ENCODE measurements at regions not wholly inside any gene's neighbourhood (a gene's known extent, or its start where the extent isn't known, plus 50 kb on each side); places are given as distances from the start of the nearest gene placed in this dataset.

DNA sequence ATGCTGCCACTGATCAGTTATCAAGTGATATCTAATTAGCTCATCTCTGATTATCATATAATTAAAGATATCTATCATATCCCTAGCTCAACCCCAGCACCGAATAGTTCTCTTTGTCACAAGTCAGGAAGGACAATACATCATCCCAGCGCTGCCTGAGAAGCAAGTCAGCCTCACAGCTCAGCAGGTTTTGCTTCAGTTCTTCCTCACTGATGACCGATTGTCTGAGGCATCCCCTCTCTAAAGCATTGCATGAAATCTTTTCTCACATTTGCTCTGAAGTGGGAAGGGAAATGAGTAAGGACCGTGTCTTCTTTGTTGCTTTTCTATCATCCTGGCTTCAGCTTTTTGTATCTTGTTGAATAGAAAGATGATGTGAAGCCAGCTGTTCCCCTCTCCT is 247.9 kb downstream of the CMPK2 start:
- no peak for TF ChIP-seq RARB (CRISPR knock-in tag; IDR thresholded peaks at IDR 0.05)
- no peak for TF ChIP-seq GLIS3 (CRISPR knock-in tag; IDR thresholded peaks at IDR 0.05)
- no peak for TF ChIP-seq ESRRG (CRISPR knock-in tag; IDR thresholded peaks at IDR 0.05)
- no peak for TF ChIP-seq ZNF565 (CRISPR knock-in tag; conservative IDR thresholded peaks at IDR 0.05; ENCODE audit: low read depth)
- TF ChIP-seq, protein P1, sequence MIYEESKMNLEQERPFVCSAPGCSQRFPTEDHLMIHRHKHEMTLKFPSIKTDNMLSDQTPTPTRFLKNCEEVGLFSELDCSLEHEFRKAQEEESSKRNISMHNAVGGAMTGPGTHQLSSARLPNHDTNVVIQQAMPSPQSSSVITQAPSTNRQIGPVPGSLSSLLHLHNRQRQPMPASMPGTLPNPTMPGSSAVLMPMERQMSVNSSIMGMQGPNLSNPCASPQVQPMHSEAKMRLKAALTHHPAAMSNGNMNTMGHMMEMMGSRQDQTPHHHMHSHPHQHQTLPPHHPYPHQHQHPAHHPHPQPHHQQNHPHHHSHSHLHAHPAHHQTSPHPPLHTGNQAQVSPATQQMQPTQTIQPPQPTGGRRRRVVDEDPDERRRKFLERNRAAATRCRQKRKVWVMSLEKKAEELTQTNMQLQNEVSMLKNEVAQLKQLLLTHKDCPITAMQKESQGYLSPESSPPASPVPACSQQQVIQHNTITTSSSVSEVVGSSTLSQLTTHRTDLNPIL (CRISPR knock-in tag; IDR thresholded peaks at IDR 0.05; ENCODE audit: low read depth), result no peak
- no peak for ATAC-seq

DNA sequence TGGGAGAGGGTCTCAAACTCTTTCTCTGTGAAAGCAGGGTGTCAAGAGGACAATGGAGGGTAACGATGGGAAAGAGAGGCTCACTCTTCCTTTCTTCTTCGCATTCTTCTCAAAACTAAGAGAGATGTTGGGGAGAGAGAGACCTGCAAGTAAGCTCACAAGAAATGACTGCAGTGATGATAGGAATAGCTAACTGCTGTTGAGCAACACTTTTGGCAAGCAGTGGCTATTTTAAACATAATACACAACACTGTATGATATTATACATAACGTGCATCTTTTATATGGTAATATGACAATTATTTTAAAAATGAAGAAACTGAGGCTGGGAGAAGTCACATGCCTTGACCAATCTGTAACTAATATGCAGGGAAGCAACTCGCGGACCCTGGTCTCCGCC is 247.5 kb downstream of the CMPK2 start:
- ATAC-seq, result no peak
- TF ChIP-seq ISL1 (CRISPR knock-in tag; IDR thresholded peaks at IDR 0.05), result no peak
- TF ChIP-seq OSR1 (CRISPR knock-in tag; IDR thresholded peaks at IDR 0.05), result no peak
- no peak for TF ChIP-seq ZNF565 (CRISPR knock-in tag; conservative IDR thresholded peaks at IDR 0.05; ENCODE audit: low read depth)
- no peak for TF ChIP-seq GLIS3 (CRISPR knock-in tag; IDR thresholded peaks at IDR 0.05)
- TF ChIP-seq TOX (CRISPR knock-in tag; IDR thresholded peaks at IDR 0.05; ENCODE audit: borderline replicate concordance), result no peak
- TF ChIP-seq, protein P2, sequence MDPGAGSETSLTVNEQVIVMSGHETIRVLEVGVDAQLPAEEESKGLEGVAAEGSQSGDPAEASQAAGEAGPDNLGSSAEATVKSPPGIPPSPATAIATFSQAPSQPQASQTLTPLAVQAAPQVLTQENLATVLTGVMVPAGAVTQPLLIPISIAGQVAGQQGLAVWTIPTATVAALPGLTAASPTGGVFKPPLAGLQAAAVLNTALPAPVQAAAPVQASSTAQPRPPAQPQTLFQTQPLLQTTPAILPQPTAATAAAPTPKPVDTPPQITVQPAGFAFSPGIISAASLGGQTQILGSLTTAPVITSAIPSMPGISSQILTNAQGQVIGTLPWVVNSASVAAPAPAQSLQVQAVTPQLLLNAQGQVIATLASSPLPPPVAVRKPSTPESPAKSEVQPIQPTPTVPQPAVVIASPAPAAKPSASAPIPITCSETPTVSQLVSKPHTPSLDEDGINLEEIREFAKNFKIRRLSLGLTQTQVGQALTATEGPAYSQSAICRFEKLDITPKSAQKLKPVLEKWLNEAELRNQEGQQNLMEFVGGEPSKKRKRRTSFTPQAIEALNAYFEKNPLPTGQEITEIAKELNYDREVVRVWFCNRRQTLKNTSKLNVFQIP (CRISPR knock-in tag; IDR thresholded peaks at IDR 0.05; ENCODE audit: borderline replicate concordance, low read depth), result no peak
- no peak for TF ChIP-seq BACH2 (CRISPR knock-in tag; IDR thresholded peaks at IDR 0.05; ENCODE audit: borderline replicate concordance)
- TF ChIP-seq PPARA (CRISPR knock-in tag; IDR thresholded peaks at IDR 0.05; ENCODE audit: borderline replicate concordance), result no peak
- TF ChIP-seq RARB (CRISPR knock-in tag; IDR thresholded peaks at IDR 0.05), result no peak
- TF ChIP-seq SNAI2 (CRISPR knock-in tag; IDR thresholded peaks at IDR 0.05), result no peak
- TF ChIP-seq ZFP30 (CRISPR knock-in tag; IDR thresholded peaks at IDR 0.05), result no peak

DNA sequence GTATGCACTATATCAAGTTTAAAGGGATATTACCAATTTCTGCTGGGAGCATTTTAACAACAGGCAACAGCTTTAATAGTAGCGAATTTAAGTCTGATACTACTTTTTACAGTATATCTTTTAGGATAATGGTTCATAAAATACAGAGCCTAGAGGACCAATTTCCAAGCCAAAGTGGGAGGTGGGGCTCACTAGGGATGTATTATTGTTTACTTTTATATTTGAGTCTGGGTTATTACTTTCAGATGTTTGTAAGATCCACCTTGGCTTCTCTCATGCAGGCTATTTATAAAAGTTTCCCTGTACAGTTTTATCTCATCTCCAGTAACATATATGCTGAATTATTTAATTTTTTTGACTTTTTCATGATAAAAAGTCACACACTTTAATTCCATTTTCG is 242.0 kb downstream of the CMPK2 start:
- no peak for ATAC-seq
- TF ChIP-seq, protein P1 (CRISPR knock-in tag; IDR thresholded peaks at IDR 0.05; ENCODE audit: low read depth), result no peak
- TF ChIP-seq PPARA (CRISPR knock-in tag; IDR thresholded peaks at IDR 0.05; ENCODE audit: borderline replicate concordance) (no peak), ARNTL (CRISPR knock-in tag; IDR thresholded peaks at IDR 0.05; ENCODE audit: borderline replicate concordance, low read depth) (no peak), BACH2 (CRISPR knock-in tag; IDR thresholded peaks at IDR 0.05; ENCODE audit: borderline replicate concordance) (no peak), RARB (CRISPR knock-in tag; IDR thresholded peaks at IDR 0.05) (no peak), GLIS3 (CRISPR knock-in tag; IDR thresholded peaks at IDR 0.05) (no peak), ESRRG (CRISPR knock-in tag; IDR thresholded peaks at IDR 0.05) (no peak), ISL1 (CRISPR knock-in tag; IDR thresholded peaks at IDR 0.05) (no peak), ZFP30 (CRISPR knock-in tag; IDR thresholded peaks at IDR 0.05) (no peak), OSR1 (CRISPR knock-in tag; IDR thresholded peaks at IDR 0.05) (no peak), TCF4 (CRISPR knock-in tag; IDR thresholded peaks at IDR 0.05; ENCODE audit: borderline replicate concordance) (no peak), ZFP3 (CRISPR knock-in tag; IDR thresholded peaks at IDR 0.05) (no peak), ZNF565 (CRISPR knock-in tag; conservative IDR thresholded peaks at IDR 0.05; ENCODE audit: low read depth) (no peak), SNAI2 (CRISPR knock-in tag; IDR thresholded peaks at IDR 0.05) (no peak), TOX (CRISPR knock-in tag; IDR thresholded peaks at IDR 0.05; ENCODE audit: borderline replicate concordance) (no peak), CSDC2 (CRISPR knock-in tag; IDR thresholded peaks at IDR 0.05) (no peak)
- TF ChIP-seq, protein P3, sequence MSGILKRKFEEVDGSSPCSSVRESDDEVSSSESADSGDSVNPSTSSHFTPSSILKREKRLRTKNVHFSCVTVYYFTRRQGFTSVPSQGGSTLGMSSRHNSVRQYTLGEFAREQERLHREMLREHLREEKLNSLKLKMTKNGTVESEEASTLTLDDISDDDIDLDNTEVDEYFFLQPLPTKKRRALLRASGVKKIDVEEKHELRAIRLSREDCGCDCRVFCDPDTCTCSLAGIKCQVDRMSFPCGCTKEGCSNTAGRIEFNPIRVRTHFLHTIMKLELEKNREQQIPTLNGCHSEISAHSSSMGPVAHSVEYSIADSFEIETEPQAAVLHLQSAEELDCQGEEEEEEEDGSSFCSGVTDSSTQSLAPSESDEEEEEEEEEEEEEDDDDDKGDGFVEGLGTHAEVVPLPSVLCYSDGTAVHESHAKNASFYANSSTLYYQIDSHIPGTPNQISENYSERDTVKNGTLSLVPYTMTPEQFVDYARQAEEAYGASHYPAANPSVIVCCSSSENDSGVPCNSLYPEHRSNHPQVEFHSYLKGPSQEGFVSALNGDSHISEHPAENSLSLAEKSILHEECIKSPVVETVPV (CRISPR knock-in tag; IDR thresholded peaks at IDR 0.05), result no peak
- TF ChIP-seq, protein P4, sequence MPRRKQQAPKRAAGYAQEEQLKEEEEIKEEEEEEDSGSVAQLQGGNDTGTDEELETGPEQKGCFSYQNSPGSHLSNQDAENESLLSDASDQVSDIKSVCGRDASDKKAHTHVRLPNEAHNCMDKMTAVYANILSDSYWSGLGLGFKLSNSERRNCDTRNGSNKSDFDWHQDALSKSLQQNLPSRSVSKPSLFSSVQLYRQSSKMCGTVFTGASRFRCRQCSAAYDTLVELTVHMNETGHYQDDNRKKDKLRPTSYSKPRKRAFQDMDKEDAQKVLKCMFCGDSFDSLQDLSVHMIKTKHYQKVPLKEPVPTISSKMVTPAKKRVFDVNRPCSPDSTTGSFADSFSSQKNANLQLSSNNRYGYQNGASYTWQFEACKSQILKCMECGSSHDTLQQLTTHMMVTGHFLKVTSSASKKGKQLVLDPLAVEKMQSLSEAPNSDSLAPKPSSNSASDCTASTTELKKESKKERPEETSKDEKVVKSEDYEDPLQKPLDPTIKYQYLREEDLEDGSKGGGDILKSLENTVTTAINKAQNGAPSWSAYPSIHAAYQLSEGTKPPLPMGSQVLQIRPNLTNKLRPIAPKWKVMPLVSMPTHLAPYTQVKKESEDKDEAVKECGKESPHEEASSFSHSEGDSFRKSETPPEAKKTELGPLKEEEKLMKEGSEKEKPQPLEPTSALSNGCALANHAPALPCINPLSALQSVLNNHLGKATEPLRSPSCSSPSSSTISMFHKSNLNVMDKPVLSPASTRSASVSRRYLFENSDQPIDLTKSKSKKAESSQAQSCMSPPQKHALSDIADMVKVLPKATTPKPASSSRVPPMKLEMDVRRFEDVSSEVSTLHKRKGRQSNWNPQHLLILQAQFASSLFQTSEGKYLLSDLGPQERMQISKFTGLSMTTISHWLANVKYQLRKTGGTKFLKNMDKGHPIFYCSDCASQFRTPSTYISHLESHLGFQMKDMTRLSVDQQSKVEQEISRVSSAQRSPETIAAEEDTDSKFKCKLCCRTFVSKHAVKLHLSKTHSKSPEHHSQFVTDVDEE (CRISPR knock-in tag; IDR thresholded peaks at IDR 0.05), result no peak
- TF ChIP-seq, protein P2 (CRISPR knock-in tag; IDR thresholded peaks at IDR 0.05; ENCODE audit: borderline replicate concordance, low read depth), result no peak
- TF ChIP-seq, protein P5, sequence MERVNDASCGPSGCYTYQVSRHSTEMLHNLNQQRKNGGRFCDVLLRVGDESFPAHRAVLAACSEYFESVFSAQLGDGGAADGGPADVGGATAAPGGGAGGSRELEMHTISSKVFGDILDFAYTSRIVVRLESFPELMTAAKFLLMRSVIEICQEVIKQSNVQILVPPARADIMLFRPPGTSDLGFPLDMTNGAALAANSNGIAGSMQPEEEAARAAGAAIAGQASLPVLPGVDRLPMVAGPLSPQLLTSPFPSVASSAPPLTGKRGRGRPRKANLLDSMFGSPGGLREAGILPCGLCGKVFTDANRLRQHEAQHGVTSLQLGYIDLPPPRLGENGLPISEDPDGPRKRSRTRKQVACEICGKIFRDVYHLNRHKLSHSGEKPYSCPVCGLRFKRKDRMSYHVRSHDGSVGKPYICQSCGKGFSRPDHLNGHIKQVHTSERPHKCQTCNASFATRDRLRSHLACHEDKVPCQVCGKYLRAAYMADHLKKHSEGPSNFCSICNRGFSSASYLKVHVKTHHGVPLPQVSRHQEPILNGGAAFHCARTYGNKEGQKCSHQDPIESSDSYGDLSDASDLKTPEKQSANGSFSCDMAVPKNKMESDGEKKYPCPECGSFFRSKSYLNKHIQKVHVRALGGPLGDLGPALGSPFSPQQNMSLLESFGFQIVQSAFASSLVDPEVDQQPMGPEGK (CRISPR knock-in tag; IDR thresholded peaks at IDR 0.05; ENCODE audit: borderline replicate concordance), result no peak

Measured in SK-N-SH treated with all-trans-retinoic acid at 6 μM for 48 hours (cell line).